K562 (cell line): ENCODE measurements at regions not wholly inside any gene's neighbourhood (a gene's known extent, or its start where the extent isn't known, plus 50 kb on each side); places are given as distances from the start of the nearest gene placed in this dataset.

Source experiments
- EWSR1 ChIP-seq: fragments of 450-650 bp; IDR thresholded peaks from 2 replicates; pipeline ENCODE4 v1.6.1; 2018; ENCODE audit warnings: borderline replicate concordance, mild to moderate bottlenecking, low read depth, moderate library complexity; ENCODE audit not compliant: partially characterized antibody
- EZH2 ChIP-seq: IDR thresholded peaks from 2 replicates; pipeline ENCODE4 v1.6.1; 2012; ENCODE audit warnings: low read depth, mild to moderate bottlenecking, inconsistent platforms, low read length, borderline replicate concordance
- POLR2AphosphoS5 ChIP-seq: IDR thresholded peaks from 2 replicates; pipeline ENCODE4 v1.6.1; 2011; ENCODE audit warnings: mild to moderate bottlenecking, low read depth, low read length, moderate library complexity; ENCODE audit not compliant: control insufficient read depth, insufficient read depth
- RFX1 ChIP-seq: fragments of 450-650 bp; IDR thresholded peaks from 2 replicates; pipeline ENCODE4 v1.6.1; 2016; ENCODE audit warnings: mild to moderate bottlenecking, moderate library complexity
- ZNF717 ChIP-seq: fragments of 250-450 bp; sonication (Bioruptor Pico); IDR thresholded peaks from 2 replicates; pipeline ENCODE4 v1.5.0; 2021
- TF ChIP-seq, protein P1 (sequence below): sonication (generic); IDR thresholded peaks from 2 replicates; pipeline ENCODE4 v1.6.1; 2016

DNA sequence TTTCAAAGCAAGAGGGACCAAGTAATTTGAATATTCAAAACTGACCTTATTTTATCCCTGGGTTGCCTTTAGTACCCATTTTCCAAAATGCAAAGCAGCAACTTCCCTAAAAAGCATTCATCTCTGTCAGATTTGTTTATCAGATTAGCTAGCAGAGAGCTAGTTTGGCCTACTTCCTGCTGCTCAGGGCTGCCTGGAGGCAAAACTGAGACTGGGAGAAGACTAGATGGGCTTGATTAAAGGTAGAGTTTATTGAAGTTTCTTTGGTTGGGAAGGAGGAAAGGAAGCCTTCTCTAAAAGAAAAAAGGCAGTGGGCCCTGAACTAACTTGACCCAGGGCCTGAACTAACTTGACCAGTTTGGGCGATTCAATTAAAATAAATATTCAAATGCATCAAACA is 426.1 kb upstream of the FAM98A start:
- TF ChIP-seq POLR2AphosphoS5 (no peak), EZH2 (no peak), RFX1 (no peak), EWSR1 (no peak), ZNF717 (CRISPR knock-in tag) (no peak)
- TF ChIP-seq, protein P1, sequence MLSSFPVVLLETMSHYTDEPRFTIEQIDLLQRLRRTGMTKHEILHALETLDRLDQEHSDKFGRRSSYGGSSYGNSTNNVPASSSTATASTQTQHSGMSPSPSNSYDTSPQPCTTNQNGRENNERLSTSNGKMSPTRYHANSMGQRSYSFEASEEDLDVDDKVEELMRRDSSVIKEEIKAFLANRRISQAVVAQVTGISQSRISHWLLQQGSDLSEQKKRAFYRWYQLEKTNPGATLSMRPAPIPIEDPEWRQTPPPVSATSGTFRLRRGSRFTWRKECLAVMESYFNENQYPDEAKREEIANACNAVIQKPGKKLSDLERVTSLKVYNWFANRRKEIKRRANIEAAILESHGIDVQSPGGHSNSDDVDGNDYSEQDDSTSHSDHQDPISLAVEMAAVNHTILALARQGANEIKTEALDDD = no peak
